AG04450 (cell line): ENCODE measurements at regions not wholly inside any gene's neighbourhood (a gene's known extent, or its start where the extent isn't known, plus 50 kb on each side); places are given as distances from the start of the nearest gene placed in this dataset.

Experiments
- CTCF ChIA-PET: fragments of 300-600, 350-600 bp; formaldehyde crosslinking; extraction: SDS; loops from one replicate; lab custom pipeline; 2022; ENCODE audit warnings: antibody characterized with exemption, inconsistent platforms; lab: Charles Lee
- POLR2A ChIA-PET: fragments of 350-600 bp; formaldehyde crosslinking; extraction: SDS; loops from one replicate; lab custom pipeline; 2021; ENCODE audit warnings: antibody characterized with exemption, inconsistent platforms; lab: Yijun Ruan, JAX
- DNase-seq: peaks from one replicate; pipeline ENCODE4 v3.0.0-alpha.2; 2011; ENCODE audit warnings: low read depth, low spot score
- H3K27ac ChIP-seq: one replicate; pipeline ENCODE4 v1.5.1; 2012; ENCODE audit warnings: low read depth, low read length, control low read depth
- H3K27me3 ChIP-seq: one replicate; pipeline ENCODE4 v1.6.0; 2012; ENCODE audit warnings: low read length; ENCODE audit not compliant: control insufficient read depth, insufficient read depth
- H3K4me3 ChIP-seq: 2 replicates; pipeline ENCODE4 v1.5.1; 2011; ENCODE audit warnings: mild to moderate bottlenecking, low read depth, low read length, control low read depth
- H3K9me3 ChIP-seq: 2 replicates; pipeline ENCODE4 v1.5.1; 2012; ENCODE audit warnings: low read length; ENCODE audit not compliant: control insufficient read depth, insufficient read depth
- TF ChIP-seq, protein P1 (sequence below): IDR thresholded peaks from 2 replicates; pipeline ENCODE4 v1.5.1; 2011; ENCODE audit warnings: low read depth, low read length, control low read depth, inconsistent platforms

- POLR2A ChIA-PET = no interaction called here
- H3K27ac ChIP-seq = no peak overlapping the region
- H3K4me3 ChIP-seq = no peak overlapping the region
- H3K9me3 ChIP-seq = no peaks in the 10 kb centered on the region
- CTCF ChIA-PET = no interaction called here
- TF ChIP-seq, protein P1, sequence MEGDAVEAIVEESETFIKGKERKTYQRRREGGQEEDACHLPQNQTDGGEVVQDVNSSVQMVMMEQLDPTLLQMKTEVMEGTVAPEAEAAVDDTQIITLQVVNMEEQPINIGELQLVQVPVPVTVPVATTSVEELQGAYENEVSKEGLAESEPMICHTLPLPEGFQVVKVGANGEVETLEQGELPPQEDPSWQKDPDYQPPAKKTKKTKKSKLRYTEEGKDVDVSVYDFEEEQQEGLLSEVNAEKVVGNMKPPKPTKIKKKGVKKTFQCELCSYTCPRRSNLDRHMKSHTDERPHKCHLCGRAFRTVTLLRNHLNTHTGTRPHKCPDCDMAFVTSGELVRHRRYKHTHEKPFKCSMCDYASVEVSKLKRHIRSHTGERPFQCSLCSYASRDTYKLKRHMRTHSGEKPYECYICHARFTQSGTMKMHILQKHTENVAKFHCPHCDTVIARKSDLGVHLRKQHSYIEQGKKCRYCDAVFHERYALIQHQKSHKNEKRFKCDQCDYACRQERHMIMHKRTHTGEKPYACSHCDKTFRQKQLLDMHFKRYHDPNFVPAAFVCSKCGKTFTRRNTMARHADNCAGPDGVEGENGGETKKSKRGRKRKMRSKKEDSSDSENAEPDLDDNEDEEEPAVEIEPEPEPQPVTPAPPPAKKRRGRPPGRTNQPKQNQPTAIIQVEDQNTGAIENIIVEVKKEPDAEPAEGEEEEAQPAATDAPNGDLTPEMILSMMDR = no peak
- H3K27me3 ChIP-seq = no peaks in the 10 kb centered on the region
- no peak for DNase-seq
Measured at GRCh38 chr11:30749268-30749667, 163.1 kb upstream of the MPPED2 start.

GRCh38 chr11:30741039-30741550, 154.9 kb upstream of the MPPED2 start:
- TF ChIP-seq, protein P1 = no peak
- DNase-seq = peak; percentile 11
- CTCF ChIA-PET = no interaction called here
- POLR2A ChIA-PET = no interaction called here
- H3K27ac ChIP-seq = no peak overlapping the region
- no peak overlapping the region for H3K4me3 ChIP-seq
- H3K27me3 ChIP-seq = no peaks in the 10 kb centered on the region
- H3K9me3 ChIP-seq = no peaks in the 10 kb centered on the region

DNA sequence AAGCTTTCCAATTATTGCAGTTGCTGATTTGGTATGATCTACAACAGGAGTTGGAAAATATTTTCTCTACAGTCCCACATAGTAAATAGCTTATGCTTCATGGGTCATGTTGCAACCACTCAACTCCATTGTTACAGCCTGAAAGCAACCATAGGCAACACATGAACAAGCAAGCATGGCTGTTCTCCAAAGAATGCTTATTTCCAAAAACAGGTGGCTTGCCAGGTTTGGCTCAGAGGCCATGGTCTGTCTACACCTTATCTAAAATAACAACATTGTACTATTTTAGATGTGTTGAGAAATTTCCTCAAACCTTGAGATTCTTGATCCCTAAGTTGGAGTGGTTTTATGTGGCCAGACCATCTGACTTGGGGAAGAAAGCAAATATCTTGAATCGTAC, 153.9 kb upstream of the MPPED2 start:
- CTCF ChIA-PET = no interaction called here
- Histone ChIP-seq H3K27ac (no peak overlapping the region), H3K4me3 (no peak overlapping the region), H3K27me3 (no peaks in the 10 kb centered on the region), H3K9me3 (no peaks in the 10 kb centered on the region)
- POLR2A ChIA-PET = no interaction called here
- TF ChIP-seq, protein P1 = no peak
- no peak for DNase-seq

DNA sequence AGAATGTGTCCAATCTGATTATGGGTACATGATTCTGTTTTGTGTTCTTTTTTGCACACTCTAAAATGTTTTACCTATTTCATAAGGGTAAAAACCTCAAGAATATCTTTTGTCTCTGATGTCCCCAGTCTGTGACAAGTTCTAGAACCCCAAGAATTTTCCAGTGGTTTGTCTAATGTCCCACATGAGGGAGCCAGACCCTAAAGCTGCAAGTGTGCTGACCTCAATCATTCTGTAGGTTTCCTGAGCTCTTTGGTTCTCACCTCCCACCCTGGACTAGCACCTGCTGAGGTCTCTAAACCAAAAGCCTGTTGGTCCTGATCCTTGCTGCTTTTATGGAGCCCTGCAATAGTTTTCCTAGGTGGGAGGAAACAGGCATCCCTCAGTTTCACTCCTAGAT, 149.8 kb upstream of the MPPED2 start:
- Histone ChIP-seq H3K9me3 (no peaks in the 10 kb centered on the region), H3K27ac (no peak overlapping the region), H3K4me3 (no peak overlapping the region), H3K27me3 (no peaks in the 10 kb centered on the region)
- ChIA-PET POLR2A (no interaction called here), CTCF (no interaction called here)
- TF ChIP-seq, protein P1 = no peak
- DNase-seq = no peak

- CTCF ChIA-PET = no interaction called here
- Histone ChIP-seq H3K4me3 (no peak overlapping the region), H3K27me3 (no peaks in the 10 kb centered on the region), H3K27ac (no peak overlapping the region), H3K9me3 (no peaks in the 10 kb centered on the region)
- POLR2A ChIA-PET = no interaction called here
- TF ChIP-seq, protein P1 = no peak
- DNase-seq = no peak
Measured at GRCh38 chr11:30733748-30734147, 147.6 kb upstream of the MPPED2 start.
